ENCODE measurements at regions not wholly inside any gene's neighbourhood (a gene's known extent, or its start where the extent isn't known, plus 50 kb on each side); places are given as distances from the start of the nearest gene placed in this dataset.

DNA sequence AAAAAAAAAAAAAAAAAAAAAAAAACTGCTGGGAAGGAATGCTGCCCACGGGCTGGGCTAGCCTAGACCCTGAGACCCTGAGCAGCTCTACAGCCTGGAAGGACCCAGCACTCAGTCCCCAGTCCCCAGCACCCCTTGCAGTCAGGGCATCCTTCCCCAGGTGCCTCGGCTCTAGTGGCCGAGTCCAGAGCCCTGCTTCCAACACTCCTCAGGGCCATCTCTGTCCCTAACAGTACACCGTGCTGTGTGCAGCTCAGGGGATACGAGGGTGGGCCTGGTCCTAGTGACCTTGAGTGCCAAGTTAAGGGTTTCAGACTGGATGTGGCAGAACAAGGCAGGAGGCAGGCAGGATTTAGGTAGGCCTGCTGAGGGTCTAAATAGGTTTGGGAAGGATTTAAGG lies 50.2 kb upstream of the LRP8 start:
- no peak for DNase-seq (ENCODE audit: low spot score)

- DNase-seq (ENCODE audit: low spot score) = no peak
Measured at GRCh38 chr1:53378932-53379661, 51.2 kb upstream of the LRP8 start.

GRCh38 chr1:53379662-53380002 lies 51.8 kb upstream of the LRP8 start:
- no peak for DNase-seq (ENCODE audit: low spot score)

- no peak for DNase-seq (ENCODE audit: low spot score)
Measured at GRCh38 chr1:53380296-53380695, 52.4 kb upstream of the LRP8 start.

- no peak for DNase-seq (ENCODE audit: low spot score)
Measured at GRCh38 chr1:53381790-53382401, 54.0 kb upstream of the LRP8 start.

- no peak for DNase-seq (ENCODE audit: low spot score)
Measured at GRCh38 chr1:53383136-53383870, 55.4 kb upstream of the LRP8 start.

- no peak for DNase-seq (ENCODE audit: low spot score)
Measured at GRCh38 chr1:53384796-53385195, 56.9 kb upstream of the LRP8 start.

DNA sequence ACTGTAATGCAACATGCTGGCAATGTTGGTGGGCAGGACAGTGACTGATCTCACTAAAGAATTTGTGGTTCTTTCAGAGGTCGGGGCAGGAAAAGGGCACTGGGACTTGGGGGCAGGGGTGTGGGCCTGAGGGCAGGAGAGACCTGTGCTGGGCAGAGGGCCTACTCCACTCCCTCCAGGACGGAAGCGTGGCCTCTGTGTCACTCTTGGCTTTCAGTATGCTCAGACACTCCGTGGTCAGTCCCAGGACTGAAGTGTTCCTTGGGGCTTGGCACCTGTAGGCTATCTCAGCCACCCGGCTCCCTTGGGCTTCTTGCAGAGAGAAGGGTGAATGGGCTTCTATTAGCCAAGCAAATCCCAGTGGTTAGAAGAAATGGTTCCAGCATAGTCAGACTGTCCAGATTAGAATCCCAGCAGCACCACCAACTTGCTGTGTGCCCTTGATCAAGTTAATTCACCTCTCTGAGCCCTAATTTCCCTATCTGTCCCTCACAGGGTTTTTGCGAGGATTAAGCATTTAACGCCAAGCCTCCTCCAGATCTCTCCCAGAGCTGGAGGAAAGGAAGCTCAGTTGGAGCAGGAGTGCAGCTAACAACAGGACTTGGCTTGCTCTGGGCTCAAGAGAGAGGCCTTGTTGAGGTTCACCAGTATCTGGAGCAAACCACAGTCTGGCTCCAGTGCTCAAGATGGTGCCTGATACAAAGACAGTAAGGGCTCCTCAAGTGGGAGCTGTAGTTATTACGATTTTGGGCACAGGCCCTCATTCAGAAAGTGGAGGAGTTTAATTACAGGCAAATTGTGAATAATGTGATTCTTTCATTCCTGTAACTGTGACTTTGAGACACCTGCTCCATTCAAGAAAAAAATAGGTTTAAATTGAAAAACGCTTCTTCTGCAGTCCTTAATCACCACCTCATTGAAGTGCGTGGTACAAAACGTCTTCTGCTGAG lies 57.7 kb upstream of the LRP8 start:
- no peak for DNase-seq (ENCODE audit: low spot score)

DNA sequence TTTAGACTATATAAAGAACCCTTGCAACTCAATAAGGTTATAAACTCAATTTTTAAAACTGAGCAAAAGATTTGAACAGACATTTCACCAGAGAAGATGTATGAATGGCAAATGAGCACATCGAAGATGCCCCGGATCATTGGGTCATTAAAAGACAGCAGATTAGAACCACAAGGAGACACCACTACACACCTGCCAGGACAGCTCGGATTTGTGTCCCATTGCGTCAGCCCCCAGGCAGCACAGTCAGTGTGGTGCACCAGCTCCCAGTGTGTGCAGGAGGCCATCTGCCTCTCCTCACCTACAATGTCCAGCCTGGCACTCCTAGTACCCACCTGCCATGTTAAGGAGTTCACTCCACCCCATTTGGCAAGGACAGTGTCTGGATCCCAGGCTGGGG lies 61.1 kb upstream of the LRP8 start:
- DNase-seq (ENCODE audit: low spot score) = no peak

GRCh38 chr1:53390261-53390660 lies 62.4 kb upstream of the LRP8 start:
- DNase-seq (ENCODE audit: low spot score) = peak; percentile 80

DNA sequence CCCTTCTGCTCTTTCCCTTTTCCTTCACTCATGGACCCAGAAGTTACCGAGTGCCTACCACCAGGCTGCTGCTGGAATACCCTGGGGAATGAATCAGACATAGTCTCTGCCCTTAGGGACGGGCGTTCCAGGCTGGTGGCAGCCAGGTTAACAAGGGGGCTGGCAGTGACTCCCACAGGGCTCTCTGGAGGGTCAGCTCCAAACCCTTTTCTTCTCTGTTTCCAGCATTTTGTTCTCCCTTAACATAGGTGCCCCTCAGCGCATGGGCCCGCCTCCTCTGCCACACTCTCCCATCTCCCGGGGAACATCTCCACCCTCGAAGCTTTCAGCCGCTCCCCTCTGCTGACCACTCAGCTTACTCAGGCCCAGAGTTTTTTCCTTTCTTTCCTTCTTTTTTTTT lies 62.9 kb upstream of the LRP8 start:
- no peak for DNase-seq (ENCODE audit: low spot score)

GRCh38 chr1:53391296-53391695 lies 63.4 kb upstream of the LRP8 start:
- no peak for DNase-seq (ENCODE audit: low spot score)

- no peak for DNase-seq (ENCODE audit: low spot score)
Measured at GRCh38 chr1:53391982-53392381, 64.1 kb upstream of the LRP8 start.

- no peak for DNase-seq (ENCODE audit: low spot score)
Measured at GRCh38 chr1:53392460-53392859, 64.6 kb upstream of the LRP8 start.

GRCh38 chr1:53393325-53393792 lies 65.5 kb upstream of the LRP8 start:
- peak; percentile 79 for DNase-seq (ENCODE audit: low spot score)

DNA sequence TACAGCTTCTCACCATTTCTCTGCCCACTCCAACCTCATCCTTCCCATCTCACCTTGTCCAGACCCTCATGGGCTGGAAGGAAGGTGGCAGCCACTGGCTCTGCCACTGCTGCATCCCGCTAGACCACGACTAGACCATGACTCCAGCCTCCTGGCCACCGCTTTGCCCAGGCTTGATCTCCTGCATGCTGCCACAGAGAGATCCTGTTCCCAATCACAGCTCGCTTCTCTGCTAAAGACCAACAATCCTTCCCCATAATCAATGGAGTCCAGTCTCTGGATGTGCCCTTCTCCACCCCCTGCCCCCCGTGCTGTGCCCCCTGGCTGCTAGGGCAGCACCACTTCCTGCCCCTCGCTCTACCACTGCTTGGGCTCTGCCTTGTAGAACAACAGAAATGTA lies 64.9 kb upstream of the DMRTB1 start:
- DNase-seq (ENCODE audit: low spot score) = no peak

GRCh38 chr1:53395671-53396215 lies 63.5 kb upstream of the DMRTB1 start:
- DNase-seq (ENCODE audit: low spot score) = no peak

DNA sequence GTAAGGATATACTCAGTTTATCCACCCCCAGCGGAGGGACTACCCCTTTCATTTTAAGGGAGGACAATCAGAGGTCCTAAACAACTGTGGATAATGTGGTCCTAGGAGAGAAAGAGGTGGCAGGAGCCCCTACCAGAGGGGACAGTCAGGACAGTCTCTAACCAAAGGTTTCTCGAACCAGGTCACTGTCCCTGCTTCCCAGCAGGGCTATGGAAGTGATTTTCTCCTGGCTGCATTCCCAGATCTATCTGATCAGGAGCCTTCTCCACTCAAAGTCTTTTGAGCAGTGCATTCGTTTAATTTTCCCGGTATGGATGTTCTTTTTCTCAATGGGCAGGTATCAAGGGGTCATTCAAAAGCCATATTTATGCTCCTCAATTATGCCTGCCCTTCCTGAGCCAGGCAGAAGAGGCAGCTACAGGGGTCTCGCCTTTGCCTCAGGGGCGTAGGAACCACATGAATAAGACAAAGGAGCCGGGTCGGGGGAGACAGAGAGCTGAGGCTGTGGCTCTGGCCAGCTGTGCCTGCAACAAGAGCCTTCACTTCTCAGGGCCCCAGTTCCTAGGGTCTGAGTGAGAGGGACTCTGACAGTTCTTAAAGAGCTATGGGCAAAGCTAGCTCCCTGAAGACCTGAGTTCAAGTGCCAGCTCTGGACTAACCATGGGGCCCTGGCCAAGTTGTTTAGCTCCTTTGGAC lies 62.5 kb upstream of the DMRTB1 start:
- no peak for DNase-seq (ENCODE audit: low spot score)

- DNase-seq (ENCODE audit: low spot score) = no peak
Measured at GRCh38 chr1:53398091-53398490, 61.1 kb upstream of the DMRTB1 start.

DNA sequence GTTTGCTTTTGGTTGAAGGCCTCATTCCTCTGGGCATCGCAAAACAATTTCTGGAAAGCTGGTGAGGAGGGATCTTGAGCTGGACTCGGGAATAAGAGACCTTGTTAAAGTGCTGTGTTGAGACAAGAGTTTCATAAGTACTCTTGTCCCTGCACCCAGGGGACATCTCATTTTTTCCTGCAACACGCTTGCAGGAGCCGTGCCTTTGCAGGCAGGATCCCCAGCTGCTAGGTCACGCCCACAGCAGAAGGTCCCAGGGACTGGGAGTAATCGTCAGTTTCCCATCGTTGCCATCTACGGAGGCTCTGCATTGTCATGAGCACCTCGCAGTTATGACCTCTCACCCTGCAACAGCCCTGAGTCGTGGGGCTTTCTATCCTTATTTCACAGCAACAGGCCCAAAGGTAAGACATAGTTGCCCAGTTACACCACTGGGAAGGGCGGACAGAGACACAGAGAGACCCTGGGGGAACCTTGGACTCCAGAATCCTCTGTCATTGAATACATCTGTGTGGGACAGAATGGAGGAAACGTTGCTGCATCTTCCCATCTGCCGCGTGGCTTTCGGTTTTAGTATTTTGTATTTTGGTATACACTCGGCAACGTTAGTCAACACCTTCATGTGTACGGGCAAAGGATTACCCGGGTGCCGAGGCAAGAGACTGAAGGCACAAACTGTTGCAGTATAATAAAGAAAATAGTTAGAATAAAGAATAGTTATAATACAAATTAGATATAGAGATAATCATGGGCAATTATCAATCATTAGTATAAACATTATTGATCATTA lies 60.4 kb upstream of the DMRTB1 start:
- no peak for DNase-seq (ENCODE audit: low spot score)
